ENCODE measurements at regions not wholly inside any gene's neighbourhood (a gene's known extent, or its start where the extent isn't known, plus 50 kb on each side); places are given as distances from the start of the nearest gene placed in this dataset.

DNA sequence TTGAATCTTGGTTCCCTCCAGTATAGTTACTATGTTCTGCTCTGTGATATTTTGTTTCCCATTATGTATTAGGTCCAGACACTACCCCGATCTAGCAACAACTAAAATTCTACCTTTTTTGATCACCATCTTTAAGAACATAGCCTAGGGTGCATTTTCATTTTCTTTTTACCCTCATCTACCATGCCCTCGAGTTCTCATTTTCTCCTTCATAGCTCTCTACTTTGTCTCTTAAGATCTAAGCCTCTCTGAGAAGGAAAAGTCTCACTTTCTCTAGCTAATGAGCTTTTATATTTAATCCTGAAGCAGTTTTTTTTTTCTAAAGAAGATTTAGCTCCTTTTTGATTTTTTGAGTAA is 1089.4 kb upstream of the SLC39A10 start:
- TF ChIP-seq, protein P1, sequence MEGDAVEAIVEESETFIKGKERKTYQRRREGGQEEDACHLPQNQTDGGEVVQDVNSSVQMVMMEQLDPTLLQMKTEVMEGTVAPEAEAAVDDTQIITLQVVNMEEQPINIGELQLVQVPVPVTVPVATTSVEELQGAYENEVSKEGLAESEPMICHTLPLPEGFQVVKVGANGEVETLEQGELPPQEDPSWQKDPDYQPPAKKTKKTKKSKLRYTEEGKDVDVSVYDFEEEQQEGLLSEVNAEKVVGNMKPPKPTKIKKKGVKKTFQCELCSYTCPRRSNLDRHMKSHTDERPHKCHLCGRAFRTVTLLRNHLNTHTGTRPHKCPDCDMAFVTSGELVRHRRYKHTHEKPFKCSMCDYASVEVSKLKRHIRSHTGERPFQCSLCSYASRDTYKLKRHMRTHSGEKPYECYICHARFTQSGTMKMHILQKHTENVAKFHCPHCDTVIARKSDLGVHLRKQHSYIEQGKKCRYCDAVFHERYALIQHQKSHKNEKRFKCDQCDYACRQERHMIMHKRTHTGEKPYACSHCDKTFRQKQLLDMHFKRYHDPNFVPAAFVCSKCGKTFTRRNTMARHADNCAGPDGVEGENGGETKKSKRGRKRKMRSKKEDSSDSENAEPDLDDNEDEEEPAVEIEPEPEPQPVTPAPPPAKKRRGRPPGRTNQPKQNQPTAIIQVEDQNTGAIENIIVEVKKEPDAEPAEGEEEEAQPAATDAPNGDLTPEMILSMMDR (IDR thresholded peaks at IDR 0.05; ENCODE audit: poor library complexity): no peak
- no peak for TF ChIP-seq EZH2phosphoT487 (IDR thresholded peaks at IDR 0.05; ENCODE audit: low read depth, severe bottlenecking, unreplicated experiment)
- no peak for TF ChIP-seq EZH2 (IDR thresholded peaks at IDR 0.05; ENCODE audit: borderline replicate concordance)
- WGBS (ENCODE audit: low lambda C conversion rate, missing lambda C conversion rate): 84% methylated on average over 2 of the region's 2 CpGs
- H3K4me1 ChIP-seq (ENCODE audit: insufficient read depth): no peaks in the 10 kb centered on the region
- H3K27ac ChIP-seq: no peak overlapping the region
- no peaks in the 10 kb centered on the region for H3K9me3 ChIP-seq (ENCODE audit: low read depth)
- H4K20me1 ChIP-seq (ENCODE audit: insufficient read depth, poor library complexity, severe bottlenecking): no peaks in the 10 kb centered on the region
- no peak overlapping the region for H3K4me3 ChIP-seq
- H3K4me2 ChIP-seq: no peak overlapping the region
- H3K9me2 ChIP-seq (replicated peaks; ENCODE audit: insufficient read depth): no peaks in the 10 kb centered on the region
- no peak overlapping the region for H2AFZ ChIP-seq
- no peaks in the 10 kb centered on the region for H3K36me3 ChIP-seq (replicated peaks; ENCODE audit: insufficient read depth, low read depth)
- no peak for DNase-seq (ENCODE audit: low spot score)
- no peaks in the 10 kb centered on the region for H3K79me2 ChIP-seq
- no peaks in the 10 kb centered on the region for H3K27me3 ChIP-seq

DNA sequence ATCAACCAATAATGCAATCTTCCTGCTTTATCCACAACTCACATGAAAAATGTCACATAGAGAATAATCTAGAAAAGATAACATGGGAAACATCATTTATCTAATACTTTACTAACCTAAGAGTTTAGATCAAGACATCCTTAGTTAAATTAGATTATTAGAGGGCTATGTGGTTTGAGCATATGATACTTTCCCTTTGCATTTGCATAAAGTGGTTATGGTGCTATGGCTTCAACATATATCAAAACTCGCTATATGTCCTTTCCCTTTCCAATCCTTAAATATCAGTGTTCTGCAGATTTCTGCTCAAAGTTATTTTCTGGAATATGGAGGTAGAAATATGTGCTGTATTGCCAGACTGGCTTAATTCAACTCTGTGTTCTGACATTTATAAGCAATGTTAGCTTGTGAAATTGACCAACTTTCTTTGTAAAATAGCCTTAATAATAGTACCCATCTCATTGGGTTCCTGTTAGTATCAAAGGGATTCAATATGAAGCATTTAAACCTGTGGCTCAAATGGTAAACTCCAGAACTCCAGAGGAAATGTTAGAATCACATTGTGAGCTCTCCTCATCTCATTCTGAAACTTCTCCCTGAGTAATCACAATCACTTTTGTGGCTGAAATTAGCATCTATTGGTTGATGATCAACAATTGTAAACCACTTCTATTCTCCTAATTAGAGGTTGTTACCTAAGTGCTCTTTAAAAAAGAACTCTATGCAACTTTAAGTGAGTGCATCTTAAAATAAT is 1089.9 kb upstream of the SLC39A10 start:
- Histone ChIP-seq H4K20me1 (ENCODE audit: insufficient read depth, poor library complexity, severe bottlenecking) (no peaks in the 10 kb centered on the region), H3K9me2 (replicated peaks; ENCODE audit: insufficient read depth) (no peaks in the 10 kb centered on the region), H2AFZ (no peak overlapping the region), H3K36me3 (replicated peaks; ENCODE audit: insufficient read depth, low read depth) (no peaks in the 10 kb centered on the region), H3K4me1 (ENCODE audit: insufficient read depth) (no peaks in the 10 kb centered on the region), H3K27me3 (no peaks in the 10 kb centered on the region), H3K79me2 (no peaks in the 10 kb centered on the region), H3K27ac (no peak overlapping the region), H3K9me3 (ENCODE audit: low read depth) (no peaks in the 10 kb centered on the region), H3K4me3 (no peak overlapping the region), H3K4me2 (no peak overlapping the region)
- no peak for DNase-seq (ENCODE audit: low spot score)
- WGBS (ENCODE audit: low lambda C conversion rate, missing lambda C conversion rate): 83% methylated on average over 1 of the region's 1 CpG
- no peak for TF ChIP-seq EZH2phosphoT487 (IDR thresholded peaks at IDR 0.05; ENCODE audit: low read depth, severe bottlenecking, unreplicated experiment)
- TF ChIP-seq, protein P1 (IDR thresholded peaks at IDR 0.05; ENCODE audit: poor library complexity): no peak
- TF ChIP-seq EZH2 (IDR thresholded peaks at IDR 0.05; ENCODE audit: borderline replicate concordance): no peak

DNA sequence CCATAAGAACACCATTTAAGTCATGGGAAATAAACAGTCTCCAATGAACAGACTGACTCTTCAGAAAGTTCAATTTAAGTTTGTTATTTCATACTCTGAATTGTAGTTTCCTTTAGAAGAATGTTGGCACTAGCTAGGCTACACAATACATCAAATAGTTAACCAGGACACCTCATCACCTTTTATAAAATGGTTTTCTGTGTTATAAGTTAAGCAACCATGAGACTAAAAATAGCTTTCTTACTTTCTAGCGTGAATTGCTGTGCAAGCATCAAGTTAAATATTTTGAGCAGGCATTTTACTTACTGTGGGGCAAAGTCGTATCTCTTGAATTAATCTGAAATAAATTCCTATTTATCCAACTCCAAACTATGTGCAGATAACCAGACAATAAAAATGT is 1092.6 kb upstream of the SLC39A10 start:
- Histone ChIP-seq H3K4me2 (no peak overlapping the region), H4K20me1 (ENCODE audit: insufficient read depth, poor library complexity, severe bottlenecking) (no peaks in the 10 kb centered on the region), H3K36me3 (replicated peaks; ENCODE audit: insufficient read depth, low read depth) (no peaks in the 10 kb centered on the region), H3K27me3 (no peaks in the 10 kb centered on the region), H2AFZ (no peak overlapping the region), H3K9me2 (replicated peaks; ENCODE audit: insufficient read depth) (no peaks in the 10 kb centered on the region), H3K4me1 (ENCODE audit: insufficient read depth) (no peaks in the 10 kb centered on the region), H3K27ac (no peak overlapping the region), H3K4me3 (no peak overlapping the region), H3K9me3 (ENCODE audit: low read depth) (no peaks in the 10 kb centered on the region), H3K79me2 (no peaks in the 10 kb centered on the region)
- DNase-seq (ENCODE audit: low spot score): no peak
- WGBS (ENCODE audit: low lambda C conversion rate, missing lambda C conversion rate): 74% methylated on average over 2 of the region's 2 CpGs
- TF ChIP-seq EZH2 (IDR thresholded peaks at IDR 0.05; ENCODE audit: borderline replicate concordance) (no peak), EZH2phosphoT487 (IDR thresholded peaks at IDR 0.05; ENCODE audit: low read depth, severe bottlenecking, unreplicated experiment) (no peak)
- TF ChIP-seq, protein P1 (IDR thresholded peaks at IDR 0.05; ENCODE audit: poor library complexity): no peak

All from hepatocyte (in vitro differentiated cells).